Fibroblast of lung (primary cell): ENCODE measurements at regions not wholly inside any gene's neighbourhood (a gene's known extent, or its start where the extent isn't known, plus 50 kb on each side); places are given as distances from the start of the nearest gene placed in this dataset.

Experiments used
- DNase-seq, 2 donors: peaks; one replicate each; pipeline versions ENCODE4 v3.0.0 to v3.0.0-alpha.2; 2010; ENCODE audit warnings: low read depth in 2 of 2
- H2AFZ ChIP-seq: 2 replicates; pipeline ENCODE4 v1.5.1; 2012; ENCODE audit warnings: low read length, control low read depth, inconsistent platforms
- H3K27ac ChIP-seq: 2 replicates; pipeline ENCODE4 v1.5.1; 2011; ENCODE audit warnings: low read length, control low read depth; ENCODE audit not compliant: insufficient read depth
- H3K27me3 ChIP-seq: 2 replicates; pipeline ENCODE4 v1.5.1; 2011; ENCODE audit warnings: mild to moderate bottlenecking, low read length; ENCODE audit not compliant: control insufficient read depth, insufficient read depth
- H3K36me3 ChIP-seq: 2 replicates; pipeline ENCODE4 v1.5.1; 2011; ENCODE audit warnings: low read length; ENCODE audit not compliant: control insufficient read depth, insufficient read depth
- H3K4me1 ChIP-seq: 2 replicates; pipeline ENCODE4 v1.5.1; 2011; ENCODE audit warnings: low read length; ENCODE audit not compliant: control insufficient read depth, insufficient read depth; ENCODE audit errors: extremely low read depth
- H3K4me2 ChIP-seq: 2 replicates; pipeline ENCODE4 v1.5.1; 2011; ENCODE audit warnings: low read length, control low read depth; ENCODE audit not compliant: insufficient read depth; ENCODE audit errors: extremely low read depth
- H3K4me3 ChIP-seq, 4 experiments: fragments of 200-600 bp in 1 of 4; sonication (generic) in 1 of 4; replicated peaks in 1 of 4; 2 replicates each; pipeline ENCODE4 v1.5.1; 2011 to 2016; ENCODE audit warnings: low read length in 4 of 4, low read depth in 3 of 4, mild to moderate bottlenecking in 3 of 4, control low read depth in 2 of 4, inconsistent platforms in 1 of 4, mixed read lengths in 1 of 4; ENCODE audit not compliant: insufficient read depth in 1 of 4; ENCODE audit errors: control extremely low read depth in 1 of 4
- H3K79me2 ChIP-seq: 2 replicates; pipeline ENCODE4 v1.5.1; 2012; ENCODE audit warnings: mild to moderate bottlenecking, low read length, inconsistent platforms; ENCODE audit not compliant: control insufficient read depth, insufficient read depth
- H3K9ac ChIP-seq: 2 replicates; pipeline ENCODE4 v1.5.1; 2011; ENCODE audit warnings: mild to moderate bottlenecking, low read length, control low read depth; ENCODE audit not compliant: insufficient read depth
- H3K9me3 ChIP-seq: 2 replicates; pipeline ENCODE4 v1.5.1; 2012; ENCODE audit warnings: low read depth, low read length; ENCODE audit not compliant: control insufficient read depth, insufficient read depth
- H4K20me1 ChIP-seq: 2 replicates; pipeline ENCODE4 v1.5.1; 2011; ENCODE audit warnings: low read length; ENCODE audit not compliant: control insufficient read depth, insufficient read depth; ENCODE audit errors: extremely low read depth
- EZH2 ChIP-seq: IDR thresholded peaks from 2 replicates; pipeline ENCODE4 v1.5.1; 2012; ENCODE audit warnings: low read length, control low read depth, mild to moderate bottlenecking; ENCODE audit errors: missing control alignments
- TF ChIP-seq, protein P1 (sequence below), 2 donors: IDR thresholded peaks in 1 of 2; conservative IDR thresholded peaks in 1 of 2; 1 replicate in 1 of 2; 2 replicates in 1 of 2; pipeline ENCODE4 v1.5.1; 2011 to 2012; ENCODE audit warnings: low read length in 2 of 2, control low read depth in 1 of 2, inconsistent platforms in 1 of 2, low read depth in 1 of 2, mild to moderate bottlenecking in 1 of 2

GRCh38 chr6:139977887-139978332 is 603.5 kb upstream of the CITED2 start:
- H3K27ac ChIP-seq = no peak overlapping the region
- DNase-seq = peak; percentile 62 to 64
- H3K4me2 ChIP-seq = no peak overlapping the region
- H2AFZ ChIP-seq = no peak overlapping the region
- no peaks in the 10 kb centered on the region for H3K27me3 ChIP-seq
- TF ChIP-seq, protein P1, sequence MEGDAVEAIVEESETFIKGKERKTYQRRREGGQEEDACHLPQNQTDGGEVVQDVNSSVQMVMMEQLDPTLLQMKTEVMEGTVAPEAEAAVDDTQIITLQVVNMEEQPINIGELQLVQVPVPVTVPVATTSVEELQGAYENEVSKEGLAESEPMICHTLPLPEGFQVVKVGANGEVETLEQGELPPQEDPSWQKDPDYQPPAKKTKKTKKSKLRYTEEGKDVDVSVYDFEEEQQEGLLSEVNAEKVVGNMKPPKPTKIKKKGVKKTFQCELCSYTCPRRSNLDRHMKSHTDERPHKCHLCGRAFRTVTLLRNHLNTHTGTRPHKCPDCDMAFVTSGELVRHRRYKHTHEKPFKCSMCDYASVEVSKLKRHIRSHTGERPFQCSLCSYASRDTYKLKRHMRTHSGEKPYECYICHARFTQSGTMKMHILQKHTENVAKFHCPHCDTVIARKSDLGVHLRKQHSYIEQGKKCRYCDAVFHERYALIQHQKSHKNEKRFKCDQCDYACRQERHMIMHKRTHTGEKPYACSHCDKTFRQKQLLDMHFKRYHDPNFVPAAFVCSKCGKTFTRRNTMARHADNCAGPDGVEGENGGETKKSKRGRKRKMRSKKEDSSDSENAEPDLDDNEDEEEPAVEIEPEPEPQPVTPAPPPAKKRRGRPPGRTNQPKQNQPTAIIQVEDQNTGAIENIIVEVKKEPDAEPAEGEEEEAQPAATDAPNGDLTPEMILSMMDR (conservative IDR thresholded peaks at IDR 0.05 in 1 of 2, IDR thresholded peaks at IDR 0.05 in 1 of 2; ENCODE audit: low read depth in 1 of 2, low read length in 2 of 2) = no peak
- TF ChIP-seq EZH2 = no peak
- no peak overlapping the region for H3K4me3 ChIP-seq
- no peaks in the 10 kb centered on the region for H3K36me3 ChIP-seq
- H3K9me3 ChIP-seq = no peaks in the 10 kb centered on the region
- H3K4me1 ChIP-seq = peaks cover 16% of the 10 kb centered on the region
- no peaks in the 10 kb centered on the region for H4K20me1 ChIP-seq
- no peaks in the 10 kb centered on the region for H3K79me2 ChIP-seq
- no peak overlapping the region for H3K9ac ChIP-seq

DNA sequence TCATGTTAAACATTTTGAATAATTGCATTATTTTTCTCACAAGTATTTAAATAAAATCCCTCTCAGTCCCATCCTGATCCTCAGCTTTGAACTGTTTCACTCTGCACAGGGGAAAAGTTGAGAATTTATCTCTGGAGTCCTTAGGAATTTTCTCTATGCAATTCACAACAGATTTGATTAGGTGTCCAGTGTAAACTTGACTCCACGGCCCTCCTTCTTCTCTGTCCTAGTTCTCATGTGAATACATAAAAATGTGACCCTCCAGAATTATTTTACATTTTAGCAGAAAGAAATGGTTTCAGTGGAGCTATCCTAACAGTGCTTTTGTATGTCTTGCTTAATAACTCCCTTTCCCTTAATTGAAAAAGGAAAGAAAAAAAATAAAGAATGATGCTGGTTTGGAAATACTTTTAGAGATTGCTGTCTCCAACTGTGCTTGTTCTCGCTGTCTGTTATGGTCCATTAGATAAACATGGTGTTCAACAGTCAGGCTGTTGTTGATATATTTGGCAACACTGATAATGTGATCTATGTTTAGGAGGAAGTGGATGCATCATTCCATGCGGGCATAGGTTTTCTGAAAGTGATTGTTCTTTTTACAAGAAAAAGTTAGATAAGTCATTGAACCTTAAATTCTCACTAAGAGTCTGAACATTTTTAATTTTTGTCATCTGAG is 599.4 kb upstream of the CITED2 start:
- H3K4me1 ChIP-seq = peaks cover 2% of the 10 kb centered on the region
- H3K4me2 ChIP-seq = peak overlapping the region; percentile 4
- no peak for TF ChIP-seq EZH2
- no peaks in the 10 kb centered on the region for H4K20me1 ChIP-seq
- peak; percentile 96 for DNase-seq
- H2AFZ ChIP-seq = no peak overlapping the region
- no peaks in the 10 kb centered on the region for H3K27me3 ChIP-seq
- no peaks in the 10 kb centered on the region for H3K36me3 ChIP-seq
- H3K4me3 ChIP-seq = no peak overlapping the region
- H3K79me2 ChIP-seq = no peaks in the 10 kb centered on the region
- H3K27ac ChIP-seq = peak overlapping the region; percentile 33
- H3K9me3 ChIP-seq = no peaks in the 10 kb centered on the region
- no peak overlapping the region for H3K9ac ChIP-seq

DNA sequence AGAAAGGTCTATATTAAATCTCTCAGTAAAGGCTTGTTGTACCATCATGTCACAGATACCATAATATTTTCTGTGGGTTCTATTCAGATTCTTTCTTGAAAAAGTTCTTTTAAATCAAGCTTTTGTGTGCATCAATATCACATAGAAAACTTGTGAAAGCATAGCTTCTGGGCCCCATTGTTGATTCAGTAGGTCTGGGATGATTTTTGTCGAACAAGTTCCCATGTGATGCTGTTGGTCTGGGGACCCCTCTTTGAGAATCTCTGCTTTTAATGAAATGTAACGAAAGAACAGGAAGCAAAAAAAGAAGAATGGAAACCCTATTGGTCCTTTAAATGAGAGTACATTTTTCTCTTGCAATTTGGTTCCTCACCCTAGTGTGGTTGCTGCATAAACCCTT is 597.7 kb upstream of the CITED2 start:
- H3K4me2 ChIP-seq = no peak overlapping the region
- peaks cover 2% of the 10 kb centered on the region for H3K4me1 ChIP-seq
- H3K36me3 ChIP-seq = no peaks in the 10 kb centered on the region
- no peaks in the 10 kb centered on the region for H3K9me3 ChIP-seq
- H4K20me1 ChIP-seq = no peaks in the 10 kb centered on the region
- TF ChIP-seq, protein P1 (conservative IDR thresholded peaks at IDR 0.05 in 1 of 2, IDR thresholded peaks at IDR 0.05 in 1 of 2; ENCODE audit: low read depth in 1 of 2, low read length in 2 of 2) = no peak
- no peak for TF ChIP-seq EZH2
- no peak for DNase-seq
- no peaks in the 10 kb centered on the region for H3K27me3 ChIP-seq
- no peak overlapping the region for H3K4me3 ChIP-seq
- H3K27ac ChIP-seq = no peak overlapping the region
- H3K9ac ChIP-seq = no peak overlapping the region
- no peaks in the 10 kb centered on the region for H3K79me2 ChIP-seq
- no peak overlapping the region for H2AFZ ChIP-seq
